OCI-LY7 (cell line): ENCODE measurements at regions not wholly inside any gene's neighbourhood (a gene's known extent, or its start where the extent isn't known, plus 50 kb on each side); places are given as distances from the start of the nearest gene placed in this dataset.

Experiments
- EZH2phosphoT487 ChIP-seq: fragments of 200-600 bp; sonication (generic); IDR thresholded peaks from 2 replicates; pipeline ENCODE4 v1.6.1; 2018; ENCODE audit warnings: low read depth, borderline replicate concordance, mild to moderate bottlenecking, mixed run types, antibody characterized with exemption, low read length, moderate library complexity, mixed read lengths
- TF ChIP-seq, protein P1 (sequence below): fragments of 200-600 bp; sonication (generic); conservative IDR thresholded peaks from 2 replicates; pipeline ENCODE4 v1.5.1; 2014; ENCODE audit warnings: mild to moderate bottlenecking, antibody characterized with exemption, low read length, moderate library complexity, mixed read lengths

DNA sequence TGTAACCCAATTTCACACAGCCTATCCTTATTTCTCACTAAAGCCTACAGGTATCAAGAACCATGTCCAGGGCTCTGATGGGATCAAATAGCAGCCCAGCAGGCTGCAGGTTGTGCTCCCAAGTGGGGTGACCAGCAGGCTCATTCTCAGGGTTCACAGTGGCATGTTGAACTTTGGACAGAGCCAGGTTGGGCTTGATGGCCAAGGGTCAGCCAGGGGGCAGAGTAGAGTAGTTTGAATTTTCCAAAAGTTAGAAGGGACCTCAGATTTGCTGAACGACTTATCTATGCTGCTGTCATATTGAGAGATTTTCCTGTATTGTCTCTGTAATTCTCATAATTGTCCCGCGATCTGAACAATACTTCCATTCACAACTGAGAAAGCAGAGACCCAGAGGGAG is 310.8 kb upstream of the BOD1L1 start:
- TF ChIP-seq, protein P1, sequence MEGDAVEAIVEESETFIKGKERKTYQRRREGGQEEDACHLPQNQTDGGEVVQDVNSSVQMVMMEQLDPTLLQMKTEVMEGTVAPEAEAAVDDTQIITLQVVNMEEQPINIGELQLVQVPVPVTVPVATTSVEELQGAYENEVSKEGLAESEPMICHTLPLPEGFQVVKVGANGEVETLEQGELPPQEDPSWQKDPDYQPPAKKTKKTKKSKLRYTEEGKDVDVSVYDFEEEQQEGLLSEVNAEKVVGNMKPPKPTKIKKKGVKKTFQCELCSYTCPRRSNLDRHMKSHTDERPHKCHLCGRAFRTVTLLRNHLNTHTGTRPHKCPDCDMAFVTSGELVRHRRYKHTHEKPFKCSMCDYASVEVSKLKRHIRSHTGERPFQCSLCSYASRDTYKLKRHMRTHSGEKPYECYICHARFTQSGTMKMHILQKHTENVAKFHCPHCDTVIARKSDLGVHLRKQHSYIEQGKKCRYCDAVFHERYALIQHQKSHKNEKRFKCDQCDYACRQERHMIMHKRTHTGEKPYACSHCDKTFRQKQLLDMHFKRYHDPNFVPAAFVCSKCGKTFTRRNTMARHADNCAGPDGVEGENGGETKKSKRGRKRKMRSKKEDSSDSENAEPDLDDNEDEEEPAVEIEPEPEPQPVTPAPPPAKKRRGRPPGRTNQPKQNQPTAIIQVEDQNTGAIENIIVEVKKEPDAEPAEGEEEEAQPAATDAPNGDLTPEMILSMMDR: no peak
- no peak for TF ChIP-seq EZH2phosphoT487
